Upper lobe of left lung (tissue), 4 donors: ENCODE measurements at regions not wholly inside any gene's neighbourhood (a gene's known extent, or its start where the extent isn't known, plus 50 kb on each side); places are given as distances from the start of the nearest gene placed in this dataset.

Source experiments
- EP300 ChIP-seq, 4 donors: sonication (generic); formaldehyde crosslinking; IDR thresholded peaks; one replicate each; pipeline ENCODE4 v1.5.1; 2017; ENCODE audit warnings: antibody characterized with exemption in 4 of 4, control low read depth in 2 of 4
- POLR2A ChIP-seq, 4 donors: fragments of 450-650 bp; IDR thresholded peaks; one replicate each; pipeline ENCODE4 v1.5.1; 2016 to 2017; ENCODE audit warnings: antibody characterized with exemption in 4 of 4, mild to moderate bottlenecking in 2 of 4
- POLR2AphosphoS5 ChIP-seq, 2 donors: sonication (generic); formaldehyde crosslinking; IDR thresholded peaks; one replicate each; pipeline ENCODE4 v1.5.1; 2017; ENCODE audit warnings: antibody characterized with exemption in 2 of 2
- TF ChIP-seq, protein P1 (sequence below), 6 experiments: fragments of 450-650 bp in 4 of 6; fragments of 200-600 bp in 2 of 6; sonication (generic) in 2 of 6; IDR thresholded peaks; one replicate each; pipeline ENCODE4 v1.5.1; 2016 to 2019; ENCODE audit warnings: antibody characterized with exemption in 6 of 6

DNA sequence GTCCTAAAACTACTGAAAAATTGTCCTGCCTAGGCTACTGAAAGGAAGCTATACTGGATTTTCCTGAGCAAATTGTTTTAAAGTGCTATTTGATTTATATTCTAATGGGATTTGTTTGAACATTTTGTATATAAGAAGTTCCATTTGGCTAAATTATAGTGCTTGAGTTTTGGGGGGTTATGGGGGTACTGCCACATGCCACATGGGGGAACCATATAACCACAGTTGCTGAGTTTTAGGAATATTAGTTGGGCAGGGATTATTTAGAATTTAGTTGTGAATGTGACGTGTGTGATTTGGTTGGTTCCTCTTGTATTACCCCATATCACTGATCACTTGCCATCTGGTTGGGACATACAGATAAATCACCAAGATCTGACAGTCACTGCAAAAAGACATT is 224.5 kb upstream of the TAPT1 start:
- TF ChIP-seq, protein P1, sequence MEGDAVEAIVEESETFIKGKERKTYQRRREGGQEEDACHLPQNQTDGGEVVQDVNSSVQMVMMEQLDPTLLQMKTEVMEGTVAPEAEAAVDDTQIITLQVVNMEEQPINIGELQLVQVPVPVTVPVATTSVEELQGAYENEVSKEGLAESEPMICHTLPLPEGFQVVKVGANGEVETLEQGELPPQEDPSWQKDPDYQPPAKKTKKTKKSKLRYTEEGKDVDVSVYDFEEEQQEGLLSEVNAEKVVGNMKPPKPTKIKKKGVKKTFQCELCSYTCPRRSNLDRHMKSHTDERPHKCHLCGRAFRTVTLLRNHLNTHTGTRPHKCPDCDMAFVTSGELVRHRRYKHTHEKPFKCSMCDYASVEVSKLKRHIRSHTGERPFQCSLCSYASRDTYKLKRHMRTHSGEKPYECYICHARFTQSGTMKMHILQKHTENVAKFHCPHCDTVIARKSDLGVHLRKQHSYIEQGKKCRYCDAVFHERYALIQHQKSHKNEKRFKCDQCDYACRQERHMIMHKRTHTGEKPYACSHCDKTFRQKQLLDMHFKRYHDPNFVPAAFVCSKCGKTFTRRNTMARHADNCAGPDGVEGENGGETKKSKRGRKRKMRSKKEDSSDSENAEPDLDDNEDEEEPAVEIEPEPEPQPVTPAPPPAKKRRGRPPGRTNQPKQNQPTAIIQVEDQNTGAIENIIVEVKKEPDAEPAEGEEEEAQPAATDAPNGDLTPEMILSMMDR (IDR thresholded peaks at IDR 0.05), result no peak
- TF ChIP-seq EP300 (IDR thresholded peaks at IDR 0.05) (no peak), POLR2A (IDR thresholded peaks at IDR 0.05) (no peak), POLR2AphosphoS5 (IDR thresholded peaks at IDR 0.05) (no peak)
